D341Med (cell line): ENCODE measurements at regions not wholly inside any gene's neighbourhood (a gene's known extent, or its start where the extent isn't known, plus 50 kb on each side); places are given as distances from the start of the nearest gene placed in this dataset.
"Not testable (repeated sequence)": the region's sequence is repeated elsewhere in the genome, so short reads cannot be mapped to it uniquely, and the experiment has no call there.

ENCODE experiments used
- DNase-seq: peaks from one replicate; pipeline ENCODE4 v3.0.0; 2012; ENCODE audit warnings: low spot score

DNA sequence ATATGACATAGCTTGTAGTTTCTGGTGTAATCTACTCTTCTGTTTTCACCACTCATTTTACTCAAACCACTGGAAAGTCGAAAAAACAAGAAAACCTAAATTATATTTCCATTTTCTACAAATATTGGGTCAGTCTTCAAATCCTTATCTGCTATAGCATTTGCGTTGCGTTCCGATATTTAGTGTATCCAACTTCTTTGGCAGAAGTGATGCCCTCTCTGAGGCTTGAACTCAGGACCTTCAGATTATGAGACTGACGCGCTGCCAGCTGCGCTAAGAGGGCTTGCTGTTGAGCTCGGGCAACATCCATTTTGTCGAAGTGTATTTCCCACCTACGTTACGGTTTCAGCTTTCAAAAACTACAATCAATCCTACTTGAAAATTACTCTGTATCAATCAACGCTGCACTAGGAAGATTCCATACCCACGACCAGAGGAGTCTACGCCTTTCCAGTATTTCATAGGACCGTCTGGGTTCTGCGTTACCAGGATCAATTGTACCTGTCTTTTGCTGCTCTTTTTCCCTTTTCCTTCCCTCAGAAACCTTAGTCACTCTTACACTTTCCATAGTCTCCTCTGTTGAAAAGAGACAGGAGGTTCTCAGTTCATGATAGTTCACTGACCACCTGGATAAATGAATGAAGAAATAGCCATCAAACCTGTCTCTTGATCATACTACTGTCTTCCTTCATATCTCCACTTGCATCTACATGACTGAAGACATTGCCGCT, 140.5 kb upstream of the ZNF322 start:
- not testable (repeated sequence) for DNase-seq

DNA sequence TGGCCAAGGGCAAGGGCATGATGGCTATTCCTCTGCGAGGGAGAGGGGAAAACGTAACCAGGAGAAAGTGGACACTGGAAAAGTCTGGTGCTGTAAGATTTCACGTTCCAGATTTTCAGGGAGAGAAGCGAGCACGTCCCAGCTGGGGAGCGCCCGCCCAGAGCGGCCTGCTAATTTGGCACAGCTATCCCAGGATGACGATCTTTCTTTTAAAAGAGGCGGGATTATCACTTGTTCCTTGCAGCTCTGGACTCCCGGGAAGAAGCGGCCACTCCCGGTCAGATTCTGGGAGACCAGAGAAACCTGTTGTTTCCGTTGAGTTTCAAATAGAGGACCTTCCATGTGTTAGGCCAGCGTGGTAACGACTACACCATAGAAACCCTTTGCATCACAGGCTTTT, 144.2 kb upstream of the ZNF322 start:
- DNase-seq = not testable (repeated sequence)

DNA sequence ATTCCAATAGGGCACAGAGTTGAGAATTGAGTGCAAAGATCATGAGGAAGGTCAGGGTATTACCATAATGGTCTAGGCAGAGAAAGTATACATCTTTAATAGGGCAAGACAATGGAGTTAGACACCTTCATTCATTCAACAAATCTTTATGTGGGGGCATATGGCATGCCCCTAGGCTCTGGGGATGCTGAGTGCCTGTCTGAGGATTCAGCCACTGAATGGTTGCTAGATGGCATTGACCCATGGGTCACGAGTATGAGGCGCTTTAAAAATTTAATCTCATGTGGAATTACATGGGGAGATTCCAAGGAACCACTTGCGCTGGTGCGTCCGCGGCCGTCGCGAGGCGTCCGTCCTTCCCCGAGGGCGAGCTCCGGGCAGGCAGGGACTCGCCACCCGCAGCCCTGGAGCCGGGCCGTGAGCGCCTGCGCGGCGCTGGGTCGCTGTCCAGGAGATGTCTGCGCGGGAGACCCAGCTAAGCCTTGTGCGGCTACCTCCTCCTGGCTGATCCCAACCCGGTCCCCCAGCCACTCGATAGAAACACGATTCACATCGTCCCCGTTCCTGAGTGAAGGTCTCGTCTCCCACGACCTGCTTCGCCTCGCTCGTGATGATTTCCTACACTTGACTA, 152.1 kb upstream of the ZNF322 start:
- DNase-seq = not testable (repeated sequence)

DNA sequence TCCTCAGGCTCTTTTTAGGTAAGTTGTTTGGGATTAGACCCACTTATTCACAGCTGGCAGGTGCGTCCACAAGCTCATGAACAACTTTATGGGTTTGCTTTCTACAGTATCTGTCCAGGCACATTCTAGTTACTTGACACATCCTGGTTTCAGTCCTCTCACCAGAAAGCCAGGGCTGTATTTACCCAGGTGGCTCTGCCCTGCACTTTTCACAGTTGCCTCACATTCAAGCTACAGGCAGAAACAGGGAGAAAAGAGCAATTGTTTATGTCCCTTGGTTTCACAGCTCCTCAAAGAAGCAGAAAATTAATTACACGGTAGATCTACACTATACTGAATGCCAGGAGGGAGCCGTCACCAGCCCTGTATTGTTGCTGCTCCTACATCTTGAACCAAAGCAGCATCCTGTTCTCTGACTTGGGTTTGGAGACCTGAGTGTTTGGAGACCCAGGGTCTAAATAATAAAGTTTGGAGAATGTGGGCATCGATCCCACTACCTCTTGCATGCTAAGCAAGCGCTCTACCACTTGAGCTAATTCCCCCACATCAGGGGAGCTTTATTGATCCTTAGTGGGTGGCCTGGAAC, 159.2 kb upstream of the ZNF322 start:
- not testable (repeated sequence) for DNase-seq

DNA sequence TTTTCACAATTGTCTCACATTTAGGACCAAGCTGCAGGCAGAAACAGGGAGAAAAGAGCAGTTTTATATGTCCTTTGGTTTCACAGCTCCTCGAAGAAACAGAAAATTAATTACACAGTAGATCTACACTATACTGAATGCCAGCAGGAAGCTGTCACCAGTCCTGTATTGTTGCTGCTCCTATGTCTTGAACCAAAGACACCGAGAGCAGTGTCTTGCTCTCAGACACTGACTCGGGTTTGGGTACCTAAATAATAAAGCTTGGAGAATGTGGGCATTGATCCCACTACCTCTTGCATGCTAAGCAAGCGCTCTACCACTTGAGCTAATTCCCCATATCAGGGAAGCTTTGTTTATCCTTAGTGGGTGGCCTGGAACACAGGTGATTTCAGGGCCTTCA, 168.4 kb upstream of the ZNF322 start:
- DNase-seq = not testable (repeated sequence)

DNA sequence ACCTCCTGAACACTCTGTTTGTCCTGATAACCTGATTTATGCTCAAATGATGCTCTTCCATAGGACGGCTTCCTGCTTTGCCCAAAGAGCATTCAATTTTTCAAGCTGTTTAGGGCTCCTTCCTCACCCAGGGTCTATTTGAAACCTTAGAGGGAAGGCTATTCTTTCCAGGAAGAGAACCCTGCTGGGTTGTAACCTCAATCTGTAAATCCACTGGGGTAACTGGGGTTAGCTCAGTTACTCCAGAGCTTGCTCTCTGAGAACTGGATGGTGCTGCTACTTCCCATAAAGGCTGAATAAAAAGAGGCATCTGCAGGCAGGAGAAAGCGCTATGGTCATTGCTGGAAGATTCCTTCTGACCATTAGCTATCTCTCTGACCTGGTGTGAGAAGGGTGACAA, 169.9 kb upstream of the ZNF322 start:
- DNase-seq = not testable (repeated sequence)

DNA sequence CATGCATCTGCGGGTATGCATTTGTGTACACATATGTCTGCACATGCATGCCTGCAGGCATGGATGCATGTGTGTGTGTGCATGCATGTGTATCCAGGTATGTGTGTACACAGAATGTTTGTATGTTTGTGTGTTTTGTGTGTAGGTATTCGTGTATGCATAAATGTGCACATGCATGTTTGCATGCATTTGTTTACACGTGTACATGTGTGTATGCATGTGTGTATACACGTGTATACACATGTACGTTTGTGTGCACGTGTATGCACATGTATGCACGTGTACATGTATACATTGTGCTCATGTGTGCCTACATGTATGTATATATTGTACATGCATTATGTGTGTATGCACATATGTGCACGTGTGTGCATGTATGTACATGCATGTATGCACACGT, 171.4 kb upstream of the ZNF322 start:
- not testable (repeated sequence) for DNase-seq

DNA sequence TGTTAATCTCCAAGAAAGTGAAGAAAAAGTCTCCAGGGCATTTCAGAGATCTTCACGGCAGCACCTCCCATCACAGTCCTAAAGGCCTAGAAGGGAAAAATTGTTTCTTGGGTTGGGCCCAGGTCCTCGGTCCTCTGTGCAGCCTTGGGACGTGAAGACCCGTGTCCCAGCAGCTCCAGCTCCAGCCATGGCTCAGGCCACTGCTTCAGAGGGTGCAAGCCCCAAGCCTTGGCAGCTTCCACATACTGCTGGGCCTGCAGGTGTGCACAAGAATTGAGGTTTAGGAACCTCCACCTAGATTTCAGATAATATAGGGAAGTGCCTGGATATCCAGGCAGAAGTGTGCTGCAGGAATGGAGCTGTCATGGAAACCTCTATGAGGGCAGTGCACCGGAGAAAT, 176.2 kb upstream of the ZNF322 start:
- DNase-seq = not testable (repeated sequence)

DNA sequence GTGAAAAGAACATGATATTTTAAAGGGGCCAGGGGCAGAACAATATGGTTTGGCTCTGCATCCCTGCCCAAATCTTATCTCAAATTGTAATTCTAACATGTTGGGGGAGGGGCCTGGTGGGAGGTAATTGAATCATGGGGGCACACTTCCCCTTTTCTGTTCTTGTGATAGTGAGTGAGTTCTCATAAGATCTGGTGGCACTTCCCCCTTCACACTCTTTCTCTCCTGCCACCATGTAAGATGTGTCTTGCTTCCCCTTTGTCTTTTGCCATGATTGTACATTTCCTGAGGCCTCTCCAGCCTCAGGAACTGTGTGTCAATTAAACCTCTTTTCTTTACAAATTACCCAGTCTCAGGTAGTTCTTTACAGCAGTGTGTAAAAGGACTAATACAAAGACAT, 177.1 kb upstream of the ZNF322 start:
- not testable (repeated sequence) for DNase-seq

DNA sequence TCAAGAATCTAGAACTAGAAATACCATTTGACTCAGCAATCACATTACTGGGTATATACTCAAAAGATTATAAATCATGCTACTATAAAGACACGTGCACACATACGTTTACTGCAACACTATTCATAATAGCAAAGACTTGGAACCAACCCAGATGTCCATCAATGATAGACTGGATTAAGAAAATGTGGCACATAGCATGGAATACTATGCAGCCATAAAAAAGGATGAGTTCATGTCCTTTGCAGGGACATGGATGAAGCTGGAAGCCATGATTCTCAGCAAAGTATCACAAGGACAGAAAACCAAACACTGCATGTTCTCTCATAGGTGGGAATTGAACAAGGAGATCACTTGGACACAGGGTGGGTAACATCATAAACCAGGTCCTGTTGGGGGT, 185.3 kb upstream of the ZNF322 start:
- not testable (repeated sequence) for DNase-seq

DNA sequence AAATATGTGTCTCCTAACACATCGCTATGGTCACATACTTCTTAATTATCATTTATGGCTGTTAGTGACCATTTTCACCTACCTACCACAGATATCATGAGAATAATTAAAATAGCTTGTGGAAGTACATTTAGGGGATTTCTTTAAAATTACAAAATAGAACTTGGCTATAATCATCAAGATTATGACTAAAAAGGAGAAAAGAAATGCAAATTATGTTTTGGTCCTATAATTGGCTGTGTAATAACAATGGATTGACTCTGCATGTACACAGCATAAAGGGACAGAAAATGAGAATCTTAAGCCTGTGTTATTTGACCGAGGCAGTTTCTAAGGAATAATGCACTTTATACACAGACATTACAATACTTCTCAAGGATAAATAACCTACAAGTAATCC, 197.7 kb upstream of the ZNF322 start:
- not testable (repeated sequence) for DNase-seq

DNA sequence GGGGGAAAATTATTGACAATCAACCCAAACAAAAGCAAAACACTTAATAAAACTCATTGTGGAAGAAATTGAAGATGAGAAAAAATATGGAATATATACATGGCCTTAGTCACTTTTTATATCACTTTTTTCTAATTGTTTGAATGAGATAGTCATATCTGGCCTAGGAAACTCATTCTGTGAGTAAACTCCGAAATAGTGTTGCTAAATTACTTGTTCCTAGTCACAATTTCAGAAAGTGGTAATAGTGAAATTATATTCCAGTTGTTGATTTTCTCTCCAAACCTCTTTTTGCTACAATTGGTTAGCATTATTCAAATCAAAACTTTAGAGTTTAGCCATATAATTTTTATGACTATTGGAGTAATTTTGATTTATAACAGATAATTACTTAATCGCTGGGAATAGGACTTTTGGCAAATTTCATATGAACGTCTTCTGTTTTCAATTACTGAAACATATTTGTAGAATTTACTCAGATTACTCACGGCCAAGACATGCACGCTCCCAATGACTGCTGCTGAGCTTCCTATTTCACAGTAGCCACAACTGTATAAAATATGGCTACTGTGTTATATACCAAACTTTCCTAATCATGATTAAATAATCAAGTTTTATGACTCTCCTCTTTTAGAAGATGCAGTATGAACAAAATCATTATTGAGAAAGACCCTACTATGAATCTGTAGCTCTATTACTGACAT, 199.7 kb upstream of the ZNF322 start:
- DNase-seq = not testable (repeated sequence)

DNA sequence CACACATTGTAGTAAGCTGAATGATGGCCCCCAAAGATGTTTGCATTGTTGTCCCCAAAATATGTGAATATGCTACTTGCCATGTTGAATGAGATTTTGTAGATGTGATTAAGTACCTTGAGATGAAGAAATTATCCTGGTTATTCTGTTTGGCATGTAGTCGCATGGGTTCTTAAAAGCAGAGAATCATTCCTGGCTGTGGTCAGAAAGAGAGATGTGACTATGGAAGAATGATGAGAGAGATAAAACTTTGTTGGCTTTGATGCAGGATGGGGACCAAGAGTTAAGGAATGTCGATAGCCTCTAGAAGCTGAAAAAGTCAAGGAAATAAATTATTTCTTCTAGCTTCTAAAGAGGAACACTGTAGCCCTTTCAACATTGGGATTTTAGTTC, 200.2 kb upstream of the ZNF322 start:
- DNase-seq = not testable (repeated sequence)

DNA sequence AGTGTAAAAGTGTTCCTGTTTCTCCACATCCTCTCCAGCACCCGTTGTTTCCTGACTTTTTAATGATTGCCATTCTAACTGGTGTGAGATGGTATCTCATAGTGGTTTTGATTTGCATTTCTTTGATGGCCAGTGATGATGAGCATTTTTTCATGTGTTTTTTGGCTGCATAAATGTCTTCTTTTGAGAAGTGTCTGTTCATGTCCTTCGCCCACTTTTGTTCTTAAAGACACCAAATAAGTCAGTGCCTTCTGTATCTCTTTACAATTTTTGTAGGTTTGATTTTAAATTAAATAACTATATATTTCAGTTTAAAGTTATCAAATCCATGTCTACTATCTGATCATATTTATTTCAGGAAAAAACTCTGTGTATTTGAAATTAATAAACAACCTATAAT, 202.4 kb upstream of the ZNF322 start:
- DNase-seq = not testable (repeated sequence)

DNA sequence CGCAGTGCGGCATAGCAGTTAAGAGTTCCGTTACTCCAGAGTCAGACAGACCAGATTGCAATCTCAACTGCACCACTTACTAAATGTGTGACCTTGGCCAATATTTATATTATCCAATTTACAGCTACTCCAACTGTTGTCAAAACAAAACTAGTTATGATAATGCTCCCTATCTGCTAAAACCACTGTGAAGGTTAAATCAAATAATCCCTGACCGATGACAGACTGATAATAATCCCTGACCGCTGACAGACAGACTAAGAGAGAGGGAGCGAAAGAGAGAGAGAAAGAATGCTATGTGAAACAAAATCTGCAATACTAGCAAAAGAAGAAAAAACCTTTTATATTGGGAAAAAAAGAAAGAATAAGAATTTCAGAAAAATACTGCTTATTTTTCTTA, 204.1 kb upstream of the ZNF322 start:
- not testable (repeated sequence) for DNase-seq

DNA sequence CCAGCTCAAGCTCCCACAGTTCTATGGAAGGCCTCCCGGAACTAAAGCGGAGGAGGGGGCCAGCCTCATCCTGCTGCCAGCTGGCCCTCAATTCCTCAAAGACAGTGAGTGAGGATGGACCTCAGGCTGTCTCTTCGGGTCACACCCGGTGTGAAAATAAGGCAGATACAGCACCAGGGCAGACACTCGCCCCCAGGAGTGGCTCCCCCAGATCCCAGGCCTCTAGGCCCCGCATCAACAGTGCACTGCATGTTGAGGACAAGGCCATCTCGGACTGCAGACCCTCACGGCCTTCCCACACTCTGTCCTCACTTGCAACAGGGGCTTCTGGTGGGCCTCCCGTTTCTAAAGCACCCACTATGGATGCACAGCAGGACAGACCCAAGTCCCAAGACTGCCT, 239.2 kb upstream of the ZNF322 start:
- not testable (repeated sequence) for DNase-seq

DNA sequence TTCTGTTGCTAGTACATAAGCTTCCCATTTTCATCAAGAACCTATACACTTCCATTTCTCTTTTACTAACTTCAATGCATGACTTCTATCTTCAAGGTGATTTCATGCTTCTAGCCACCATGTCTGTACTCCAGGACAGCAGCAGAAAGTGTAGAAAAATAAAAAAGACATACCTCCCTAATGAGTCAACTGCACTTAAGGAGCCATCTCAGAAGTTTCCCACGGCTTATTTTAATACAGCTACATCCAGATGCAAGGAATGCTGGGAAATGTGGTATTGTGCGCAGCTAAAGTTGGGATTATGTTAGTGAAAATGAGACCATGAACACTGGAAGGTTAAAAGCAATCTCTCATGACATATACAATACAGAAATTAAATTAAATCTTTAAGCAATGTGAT, 264.7 kb upstream of the ZNF322 start:
- not testable (repeated sequence) for DNase-seq

DNA sequence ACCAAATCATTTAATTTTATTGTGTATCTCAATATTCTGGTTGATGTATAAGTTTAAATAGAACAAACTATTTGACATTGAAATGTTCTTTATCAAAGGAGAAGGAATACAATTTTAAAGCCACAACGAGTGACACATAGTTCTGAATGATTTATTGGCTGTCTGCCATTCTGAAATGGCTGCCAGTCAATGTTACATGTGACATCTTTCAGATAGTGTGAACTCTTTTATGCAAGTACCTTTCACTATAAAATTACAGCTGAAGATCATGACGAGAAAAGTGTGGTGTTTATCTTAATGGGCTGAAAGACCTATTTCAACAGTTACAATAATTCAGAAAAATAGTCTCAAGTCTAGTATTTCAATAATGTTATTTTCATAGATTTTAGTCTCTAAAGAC, 268.6 kb upstream of the ZNF322 start:
- not testable (repeated sequence) for DNase-seq

DNA sequence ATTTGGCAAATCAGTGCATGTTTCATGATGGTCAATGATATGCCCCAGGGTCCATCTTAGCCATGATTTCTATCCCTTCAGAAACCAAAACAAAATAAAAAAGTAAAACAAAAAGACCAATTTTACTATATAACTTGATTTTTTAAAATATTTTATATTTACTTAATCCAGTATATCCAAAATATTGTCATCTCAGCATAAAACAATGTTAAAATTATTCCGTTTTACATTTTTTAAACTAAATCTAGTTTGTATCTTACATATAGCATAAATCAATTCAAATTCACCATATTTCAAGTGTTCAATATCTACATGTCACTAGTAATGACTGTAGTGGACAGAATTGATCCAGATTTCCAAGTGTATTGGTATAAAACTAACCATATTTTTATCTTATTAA, 277.7 kb upstream of the ZNF322 start:
- not testable (repeated sequence) for DNase-seq

DNA sequence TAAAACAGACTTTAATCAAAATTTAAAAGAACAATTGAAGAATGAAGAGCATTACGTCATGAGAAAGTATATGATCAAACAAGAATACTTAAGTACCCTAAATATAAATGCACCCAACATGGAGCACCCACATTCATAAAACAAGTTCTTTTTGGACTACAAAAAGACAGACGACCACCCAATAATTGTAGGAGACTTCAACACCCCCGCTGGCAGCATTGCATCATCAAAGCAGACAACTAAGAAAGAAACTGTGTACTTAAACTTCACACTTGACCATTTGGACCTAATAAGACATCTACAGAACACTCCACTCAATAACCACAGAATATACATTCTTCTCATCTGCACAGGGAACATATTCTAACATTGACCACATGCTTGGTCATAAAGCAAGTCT, 291.7 kb upstream of the ZNF322 start:
- DNase-seq = not testable (repeated sequence)

DNA sequence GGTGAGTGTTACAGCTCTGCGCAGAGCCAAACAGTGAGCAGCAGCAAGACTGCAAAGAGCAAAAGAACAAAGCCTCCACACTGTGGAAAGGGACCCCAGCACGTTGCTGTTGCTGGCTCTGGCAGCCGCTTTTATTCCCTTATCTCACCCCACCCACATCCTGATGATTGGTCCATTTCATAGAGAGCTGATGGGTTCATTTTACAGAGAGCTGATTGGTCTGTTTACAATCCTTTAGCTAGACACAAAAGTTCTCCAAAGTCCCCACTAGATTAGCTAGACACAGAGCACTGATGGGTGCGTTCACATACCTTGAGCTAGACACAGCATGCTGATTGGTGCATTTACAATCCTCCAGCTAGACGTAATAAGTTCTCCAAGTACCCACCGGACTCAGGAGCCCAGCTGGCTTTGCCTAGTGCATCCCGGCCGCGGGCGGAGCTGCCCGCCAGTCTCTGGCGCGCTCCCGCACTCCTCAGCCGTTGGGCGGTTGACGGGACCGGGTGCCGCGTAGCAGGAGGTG, 291.4 kb upstream of the PRSS16 start:
- DNase-seq = not testable (repeated sequence)

DNA sequence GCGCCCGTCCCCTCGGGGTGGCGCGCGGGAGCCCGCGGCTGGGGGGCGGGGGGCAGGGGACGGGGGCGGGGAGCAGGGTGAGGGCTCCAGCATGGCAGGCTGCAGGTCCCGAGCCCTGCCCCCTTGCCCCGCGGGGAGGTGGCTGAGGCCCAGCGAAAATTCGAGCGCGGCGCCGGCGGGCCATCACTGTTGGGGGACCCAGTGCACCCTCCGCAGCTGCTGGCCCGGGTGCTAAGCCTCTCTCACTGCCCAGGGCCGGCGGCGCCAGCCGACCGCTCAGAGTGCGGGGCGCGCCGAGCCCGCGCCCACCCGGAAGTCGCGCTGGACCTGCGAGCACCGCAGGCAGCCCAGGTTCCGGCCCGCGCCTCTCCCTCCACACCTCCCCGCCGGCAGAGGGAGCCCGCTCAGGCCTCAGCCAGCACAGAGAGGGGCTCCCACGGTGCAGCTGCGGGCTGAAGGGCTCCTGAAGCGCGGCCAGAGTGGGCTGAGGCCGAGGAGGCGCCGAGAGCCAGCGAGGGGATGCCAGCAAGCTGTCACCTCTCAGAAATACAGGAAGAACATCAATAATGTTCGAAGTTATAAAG, 290.8 kb upstream of the PRSS16 start:
- not testable (repeated sequence) for DNase-seq
